GM21576 (cell line): ENCODE measurements at regions not wholly inside any gene's neighbourhood (a gene's known extent, or its start where the extent isn't known, plus 50 kb on each side); places are given as distances from the start of the nearest gene placed in this dataset.

Experiments
- ATAC-seq: cut with Tn5 transposase; IDR thresholded peaks from one replicate; pipeline ENCODE4 v1.9.1; 2021; ENCODE audit warnings: mild to moderate bottlenecking, moderate library complexity; ENCODE audit not compliant: unreplicated experiment

DNA sequence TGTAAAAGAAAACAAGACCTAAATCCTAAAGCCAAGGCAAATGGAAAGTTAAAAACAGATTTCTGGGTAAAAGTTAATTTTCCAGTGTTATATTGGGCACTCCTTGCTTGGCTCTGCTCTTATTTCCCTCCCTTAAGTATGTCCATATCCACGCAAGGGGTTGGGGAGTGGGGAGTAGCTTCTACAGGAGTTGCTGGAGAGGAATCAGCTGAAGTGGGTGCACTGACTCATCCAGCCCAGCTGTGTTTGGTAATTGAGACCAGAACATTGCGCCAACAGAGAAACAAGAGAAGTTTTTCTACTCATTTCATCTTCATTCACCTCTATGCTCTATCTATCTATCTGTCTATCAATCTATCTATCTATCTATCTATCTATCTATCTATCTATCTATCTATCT lies 298.4 kb upstream of the PDGFD start:
- no peak for ATAC-seq

DNA sequence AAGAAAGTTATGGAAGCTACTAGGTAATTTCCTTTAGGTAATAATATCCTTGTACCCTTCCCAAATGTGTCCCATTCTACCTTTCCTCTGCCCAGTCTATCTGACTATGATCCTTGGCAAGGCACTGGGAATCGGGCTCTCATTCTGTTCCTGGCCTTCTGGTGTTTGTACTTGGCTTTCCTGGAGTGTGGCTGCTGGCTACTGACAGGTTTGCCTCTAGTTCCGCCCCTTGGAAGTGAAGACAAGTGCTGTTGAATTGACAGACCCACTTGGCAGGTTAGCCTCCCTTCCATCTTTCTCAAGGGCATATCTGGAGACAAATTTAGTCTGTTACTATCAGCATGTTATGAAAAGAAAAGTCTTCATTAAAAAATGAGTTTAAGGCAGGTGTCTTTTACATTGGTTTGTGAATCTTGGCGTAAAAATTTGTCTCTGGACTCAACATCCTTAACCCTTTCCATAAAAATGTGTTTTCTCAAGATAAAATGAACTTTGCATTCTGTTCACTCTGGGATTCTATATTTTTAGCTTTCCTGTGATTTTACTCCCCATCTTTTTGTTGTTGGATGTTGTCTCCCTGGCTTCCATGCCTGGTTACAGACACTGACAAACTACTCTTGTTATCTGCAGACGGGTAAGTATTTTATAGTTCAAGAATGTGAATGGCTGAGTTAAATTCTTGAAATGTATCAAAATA lies 287.4 kb upstream of the PDGFD start:
- no peak for ATAC-seq

DNA sequence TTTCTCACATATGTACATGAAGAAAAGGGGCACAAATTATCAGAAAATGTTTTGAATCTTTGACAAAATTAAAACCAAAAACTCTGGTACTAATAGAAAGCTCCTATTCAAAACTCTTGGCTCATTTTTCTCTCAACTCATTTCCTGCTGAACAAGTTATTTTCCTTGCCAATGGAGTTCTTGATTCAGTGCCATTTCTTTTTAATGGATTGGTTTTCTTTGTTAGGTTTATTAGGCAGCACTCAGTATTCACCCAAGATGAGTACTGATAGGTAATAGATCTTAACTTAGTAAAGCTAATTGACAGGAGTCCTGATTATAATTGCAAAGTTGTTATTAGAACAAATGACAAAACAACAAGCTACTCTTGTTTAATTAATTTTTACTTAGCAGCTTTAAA lies 279.4 kb upstream of the PDGFD start:
- no peak for ATAC-seq

DNA sequence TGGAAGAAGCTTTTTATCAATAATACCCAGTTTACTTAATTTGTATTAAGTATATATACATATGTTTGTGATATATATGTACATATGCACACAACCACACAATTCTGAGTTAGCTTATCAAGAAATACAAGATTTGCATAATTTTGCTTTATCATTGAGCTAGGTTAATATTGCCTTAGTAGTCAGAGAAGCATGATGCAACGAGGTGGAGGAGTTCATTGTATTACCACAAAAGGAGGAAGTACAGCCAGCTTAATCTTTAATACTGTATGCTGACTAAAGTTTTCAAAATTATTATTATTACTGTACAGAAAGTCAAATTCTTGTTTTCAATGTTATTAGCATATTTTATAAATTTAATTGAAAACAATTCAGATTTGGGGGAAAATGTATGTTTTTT lies 278.4 kb upstream of the PDGFD start:
- ATAC-seq, result no peak

DNA sequence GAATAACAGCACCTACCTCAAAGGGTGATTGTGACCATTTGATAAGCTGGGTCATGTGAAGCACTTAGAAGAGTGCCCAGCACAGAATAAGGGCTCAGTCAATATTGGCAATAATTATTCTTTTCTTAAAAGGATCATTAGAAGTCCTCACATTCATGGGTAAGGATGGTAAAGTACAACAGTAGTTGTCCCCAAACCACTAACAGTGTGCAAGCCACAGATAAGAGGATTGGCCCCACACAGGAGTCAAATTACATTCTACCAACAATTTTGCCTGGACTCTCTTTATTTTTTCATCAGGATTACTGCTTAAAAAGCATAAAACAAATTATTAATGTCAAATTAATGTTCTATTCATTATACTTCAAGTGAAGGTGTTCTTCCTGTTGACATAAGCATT lies 271.5 kb upstream of the PDGFD start:
- ATAC-seq, result no peak

DNA sequence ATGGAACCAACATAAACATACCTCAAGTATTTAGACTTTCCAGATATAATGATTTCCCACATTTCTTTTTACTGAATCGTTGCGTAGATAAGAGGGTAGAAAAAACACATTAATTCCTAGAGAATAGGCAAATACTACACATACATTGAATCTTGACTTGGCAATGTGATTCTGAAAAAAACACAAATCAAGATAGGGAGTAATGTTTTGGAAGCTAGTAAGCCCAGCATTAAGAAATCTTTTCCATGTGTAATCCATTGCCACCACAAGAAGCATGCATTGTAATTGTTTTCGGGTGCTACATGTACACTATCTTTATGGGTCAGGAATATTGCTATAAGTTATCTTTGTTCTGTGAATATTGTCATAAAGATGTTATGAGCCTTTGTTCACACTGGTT lies 269.8 kb upstream of the PDGFD start:
- ATAC-seq, result no peak

DNA sequence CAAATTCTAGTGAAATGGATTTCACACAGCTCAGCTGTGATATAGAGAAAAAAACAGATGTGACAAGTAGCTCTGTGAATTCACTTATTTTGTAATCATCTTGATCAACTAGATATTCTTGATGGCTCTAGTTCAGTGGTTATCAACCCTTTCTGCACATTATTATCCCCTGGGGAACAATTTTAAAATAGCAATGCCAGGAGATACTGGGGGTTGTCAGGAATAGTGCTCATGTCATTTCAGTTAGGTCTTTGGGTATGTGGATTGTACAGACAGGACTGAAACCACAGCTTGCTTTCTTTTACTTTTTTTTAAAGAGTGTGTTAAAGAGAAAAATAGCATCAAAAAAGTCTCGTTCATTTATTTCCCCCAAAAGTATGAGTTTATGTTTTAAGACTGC lies 269.0 kb upstream of the PDGFD start:
- ATAC-seq, result no peak

GRCh38 chr11:104432526-104432925 lies 268.6 kb upstream of the PDGFD start:
- ATAC-seq, result no peak

DNA sequence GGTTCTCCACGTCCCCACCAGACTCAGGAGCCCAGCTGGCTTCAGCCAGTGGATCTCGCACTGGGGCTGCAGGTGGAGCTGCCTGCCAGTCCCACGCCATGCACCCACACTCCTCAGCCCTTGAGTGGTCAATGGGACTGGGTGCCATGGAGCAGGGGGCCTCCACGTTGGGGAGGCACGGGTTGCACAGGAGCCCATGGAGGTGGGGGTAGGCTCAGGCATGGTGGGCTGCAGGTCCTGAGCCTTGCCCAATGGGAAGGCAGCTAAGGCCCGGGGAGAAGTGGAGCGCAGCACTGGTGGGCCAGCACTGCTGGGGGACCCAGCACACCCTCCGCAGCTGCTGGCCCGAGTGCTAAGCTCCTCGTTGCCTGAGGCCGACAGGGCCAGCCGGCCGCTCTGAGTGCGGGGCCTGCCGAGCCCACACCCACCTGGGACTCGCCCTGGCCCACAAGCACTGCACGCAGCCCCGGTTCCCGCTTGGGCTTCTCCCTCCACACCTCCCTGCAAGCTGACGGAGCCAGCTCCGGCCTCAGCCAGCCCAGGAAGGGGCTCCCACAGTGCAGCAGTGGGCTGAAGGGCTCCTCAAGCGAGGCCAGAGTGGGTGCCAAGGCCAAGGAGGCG lies 258.5 kb upstream of the PDGFD start:
- no peak for ATAC-seq

DNA sequence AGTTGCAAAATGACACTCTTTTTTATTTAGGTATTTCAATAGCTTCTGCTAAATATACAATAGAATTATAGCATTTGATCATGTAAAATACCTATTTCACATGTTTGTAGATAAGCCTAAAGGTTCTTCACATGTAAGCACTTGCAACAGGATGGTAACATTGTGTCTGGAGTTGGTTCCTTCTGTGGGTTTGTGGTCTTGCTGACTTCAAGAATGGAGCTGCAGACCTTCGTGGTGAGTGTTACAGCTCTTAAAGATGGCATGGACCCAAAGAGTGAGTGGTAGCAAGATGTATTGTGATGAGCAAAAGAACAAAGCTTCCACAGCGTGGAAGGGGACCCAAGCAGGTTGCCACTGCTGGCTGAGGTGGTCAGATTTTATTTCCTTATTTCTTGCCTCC lies 246.4 kb upstream of the PDGFD start:
- no peak for ATAC-seq

DNA sequence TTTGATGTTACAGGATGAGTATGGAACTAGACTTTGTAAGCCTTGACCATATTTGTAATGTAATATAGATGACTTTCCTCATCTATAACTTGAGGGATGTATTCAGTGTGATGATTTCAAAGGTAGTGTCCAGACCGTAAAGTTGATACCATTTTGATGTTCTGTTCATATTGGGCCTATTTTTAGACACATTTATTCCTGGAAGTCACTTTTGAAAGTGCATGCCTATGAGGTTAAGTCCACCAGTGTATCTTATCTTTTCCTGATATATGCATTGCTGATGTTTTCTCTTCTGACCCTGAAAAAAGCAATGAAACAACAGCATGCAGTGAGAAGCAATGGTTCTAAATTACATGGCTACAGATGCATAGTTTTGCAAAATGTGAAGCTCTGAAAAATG lies 244.7 kb upstream of the PDGFD start:
- no peak for ATAC-seq

GRCh38 chr11:104405277-104405676 lies 241.3 kb upstream of the PDGFD start:
- ATAC-seq, result no peak

GRCh38 chr11:104404231-104405175 lies 240.6 kb upstream of the PDGFD start:
- ATAC-seq, result no peak

DNA sequence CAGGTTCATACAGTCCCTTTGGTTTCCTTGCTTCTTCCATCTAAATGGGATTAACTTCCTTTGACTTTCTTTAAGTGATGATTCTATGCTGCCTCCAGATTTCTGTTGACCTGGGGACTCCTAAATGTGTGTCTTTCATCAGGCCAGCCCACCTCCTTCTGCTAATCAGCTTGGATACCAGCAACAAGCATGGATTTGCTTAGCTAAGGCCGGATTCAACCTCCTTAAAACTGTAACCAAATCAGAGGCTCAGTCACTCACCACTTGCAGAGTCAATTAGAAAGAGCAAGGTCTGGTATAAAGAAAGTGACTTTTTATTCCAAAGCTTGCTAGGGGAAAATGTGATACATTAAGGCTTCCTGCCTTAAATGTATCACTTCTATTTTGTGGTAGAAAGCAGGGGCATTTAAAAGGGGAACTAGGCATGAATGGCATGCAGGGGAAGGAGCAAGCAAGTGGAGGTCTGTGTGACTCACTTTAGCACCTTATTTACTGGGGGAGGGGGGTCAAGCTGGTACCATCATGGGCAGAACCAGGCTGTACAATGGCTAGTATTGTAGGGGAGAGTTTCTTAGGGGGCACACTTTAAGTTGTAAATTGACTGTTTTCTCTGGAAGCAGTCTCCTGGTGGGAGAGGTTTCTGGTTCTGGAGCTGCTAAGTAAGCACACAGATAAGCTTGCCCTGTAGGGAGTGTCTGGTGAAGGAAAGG lies 239.0 kb upstream of the PDGFD start:
- no peak for ATAC-seq

DNA sequence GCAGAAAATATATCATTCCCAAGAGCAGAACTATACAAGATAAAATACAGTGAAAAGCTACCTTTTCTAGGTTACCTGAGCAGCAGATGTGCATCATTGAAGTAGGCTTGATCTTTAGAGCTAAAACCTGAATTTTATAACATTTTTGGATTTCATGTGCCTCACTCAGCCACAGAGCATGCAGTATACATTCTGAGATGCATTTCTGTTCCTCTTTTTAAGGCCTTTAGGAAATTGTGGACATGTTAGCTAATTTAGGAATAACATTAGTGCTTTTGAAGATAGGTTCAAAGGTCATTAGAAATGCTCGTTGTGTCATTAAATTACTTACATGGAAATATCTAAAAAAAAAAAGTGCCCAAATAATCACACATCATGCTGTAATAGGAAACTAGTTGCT lies 230.6 kb upstream of the PDGFD start:
- no peak for ATAC-seq

DNA sequence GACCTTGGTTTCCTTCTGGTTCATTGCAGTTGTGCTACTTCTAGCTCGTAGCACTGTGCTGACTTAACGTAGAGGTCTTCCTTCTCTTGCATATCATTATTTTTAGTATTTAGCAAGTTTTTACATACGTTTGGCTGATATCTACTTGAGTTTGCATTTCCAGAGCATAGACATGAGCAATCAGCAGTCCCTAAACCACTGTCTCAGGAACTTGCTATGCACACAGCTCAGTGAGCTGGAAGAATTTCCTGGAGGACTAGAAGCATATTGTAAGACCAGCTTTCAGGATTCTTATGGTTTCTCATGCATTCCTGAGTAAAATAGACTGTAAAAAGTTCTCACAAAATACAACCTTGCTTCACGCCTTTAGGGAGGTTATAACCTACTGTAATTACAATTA lies 226.7 kb upstream of the PDGFD start:
- ATAC-seq, result no peak

DNA sequence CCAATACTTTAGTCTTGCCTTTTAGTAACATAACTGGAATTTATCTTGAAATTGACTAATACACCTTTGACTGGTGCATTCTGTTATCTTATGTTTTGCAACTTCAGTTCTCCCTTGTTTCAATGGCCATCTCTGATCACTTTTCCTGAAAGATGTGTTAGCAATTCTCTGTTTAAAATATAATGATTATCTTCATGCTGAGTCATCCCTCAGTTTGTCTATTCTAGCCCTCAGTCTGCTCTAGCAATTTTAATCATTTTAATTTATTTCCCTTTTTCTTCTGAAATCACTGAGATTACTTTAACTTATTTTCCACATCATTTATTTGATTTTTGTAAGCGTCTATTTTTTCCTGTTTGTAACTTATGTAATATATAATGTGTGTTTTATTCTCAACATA lies 221.9 kb upstream of the PDGFD start:
- ATAC-seq, result no peak

DNA sequence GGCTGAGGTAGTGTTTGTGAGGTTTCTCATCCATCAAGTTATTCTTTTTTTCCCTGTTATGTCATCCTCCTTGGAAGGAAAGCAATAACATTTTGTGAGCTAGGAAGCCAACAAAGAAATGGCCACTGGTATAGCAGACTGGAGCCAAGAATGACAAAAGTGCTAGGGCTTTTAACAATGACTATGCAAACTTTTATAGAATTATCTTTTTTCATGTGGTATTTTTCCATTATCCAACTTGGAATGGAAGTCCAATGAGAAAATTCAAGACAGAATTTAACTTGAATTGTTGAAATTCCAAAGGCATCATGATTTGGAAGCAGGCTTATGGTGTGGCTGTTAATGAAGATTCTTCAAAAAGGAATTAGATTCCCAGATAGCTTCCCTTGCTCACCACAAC lies 216.4 kb upstream of the PDGFD start:
- no peak for ATAC-seq

GRCh38 chr11:104372111-104372510 lies 208.2 kb upstream of the PDGFD start:
- no peak for ATAC-seq

GRCh38 chr11:104370478-104370877 lies 206.5 kb upstream of the PDGFD start:
- ATAC-seq, result peak; percentile 73

DNA sequence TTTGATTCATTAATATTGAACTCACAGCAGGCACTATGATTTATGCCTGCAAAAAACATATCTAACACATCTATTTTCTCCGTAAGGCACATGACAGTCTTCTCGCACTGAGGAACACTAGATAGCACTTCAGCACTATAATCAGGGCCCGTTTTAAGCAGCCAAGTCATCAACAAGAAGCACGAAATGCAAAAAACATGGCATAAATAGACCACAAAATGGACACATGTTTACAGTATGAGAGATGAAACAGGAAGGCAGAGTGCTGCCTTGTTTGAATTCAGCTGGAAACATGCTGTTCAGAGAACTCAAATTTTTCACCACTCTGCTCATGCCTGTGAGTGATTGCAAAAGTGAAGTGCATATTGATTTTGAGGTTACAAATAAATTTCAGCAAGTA lies 205.8 kb upstream of the PDGFD start:
- no peak for ATAC-seq
